22Rv1 (cell line): ENCODE measurements at regions not wholly inside any gene's neighbourhood (a gene's known extent, or its start where the extent isn't known, plus 50 kb on each side); places are given as distances from the start of the nearest gene placed in this dataset.

ENCODE experiments used
- H3K27ac ChIP-seq: fragments of 450-650 bp; 2 replicates; pipeline ENCODE4 v1.5.1; 2017
- ZFX ChIP-seq: fragments of 450-650 bp; IDR thresholded peaks from 2 replicates; pipeline ENCODE4 v1.6.1; 2017; ENCODE audit warnings: antibody characterized with exemption, borderline replicate concordance
- TF ChIP-seq, protein P1 (sequence below): fragments of 450-650 bp; IDR thresholded peaks from 2 replicates; pipeline ENCODE4 v1.5.1; 2017; ENCODE audit warnings: mild to moderate bottlenecking

- no peak overlapping the region for H3K27ac ChIP-seq
- TF ChIP-seq, protein P1, sequence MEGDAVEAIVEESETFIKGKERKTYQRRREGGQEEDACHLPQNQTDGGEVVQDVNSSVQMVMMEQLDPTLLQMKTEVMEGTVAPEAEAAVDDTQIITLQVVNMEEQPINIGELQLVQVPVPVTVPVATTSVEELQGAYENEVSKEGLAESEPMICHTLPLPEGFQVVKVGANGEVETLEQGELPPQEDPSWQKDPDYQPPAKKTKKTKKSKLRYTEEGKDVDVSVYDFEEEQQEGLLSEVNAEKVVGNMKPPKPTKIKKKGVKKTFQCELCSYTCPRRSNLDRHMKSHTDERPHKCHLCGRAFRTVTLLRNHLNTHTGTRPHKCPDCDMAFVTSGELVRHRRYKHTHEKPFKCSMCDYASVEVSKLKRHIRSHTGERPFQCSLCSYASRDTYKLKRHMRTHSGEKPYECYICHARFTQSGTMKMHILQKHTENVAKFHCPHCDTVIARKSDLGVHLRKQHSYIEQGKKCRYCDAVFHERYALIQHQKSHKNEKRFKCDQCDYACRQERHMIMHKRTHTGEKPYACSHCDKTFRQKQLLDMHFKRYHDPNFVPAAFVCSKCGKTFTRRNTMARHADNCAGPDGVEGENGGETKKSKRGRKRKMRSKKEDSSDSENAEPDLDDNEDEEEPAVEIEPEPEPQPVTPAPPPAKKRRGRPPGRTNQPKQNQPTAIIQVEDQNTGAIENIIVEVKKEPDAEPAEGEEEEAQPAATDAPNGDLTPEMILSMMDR, result no peak
- TF ChIP-seq ZFX, result no peak
These were observed 89.3 kb downstream of the RIN2 start for GRCh38 chr20:19847383-19847782.

DNA sequence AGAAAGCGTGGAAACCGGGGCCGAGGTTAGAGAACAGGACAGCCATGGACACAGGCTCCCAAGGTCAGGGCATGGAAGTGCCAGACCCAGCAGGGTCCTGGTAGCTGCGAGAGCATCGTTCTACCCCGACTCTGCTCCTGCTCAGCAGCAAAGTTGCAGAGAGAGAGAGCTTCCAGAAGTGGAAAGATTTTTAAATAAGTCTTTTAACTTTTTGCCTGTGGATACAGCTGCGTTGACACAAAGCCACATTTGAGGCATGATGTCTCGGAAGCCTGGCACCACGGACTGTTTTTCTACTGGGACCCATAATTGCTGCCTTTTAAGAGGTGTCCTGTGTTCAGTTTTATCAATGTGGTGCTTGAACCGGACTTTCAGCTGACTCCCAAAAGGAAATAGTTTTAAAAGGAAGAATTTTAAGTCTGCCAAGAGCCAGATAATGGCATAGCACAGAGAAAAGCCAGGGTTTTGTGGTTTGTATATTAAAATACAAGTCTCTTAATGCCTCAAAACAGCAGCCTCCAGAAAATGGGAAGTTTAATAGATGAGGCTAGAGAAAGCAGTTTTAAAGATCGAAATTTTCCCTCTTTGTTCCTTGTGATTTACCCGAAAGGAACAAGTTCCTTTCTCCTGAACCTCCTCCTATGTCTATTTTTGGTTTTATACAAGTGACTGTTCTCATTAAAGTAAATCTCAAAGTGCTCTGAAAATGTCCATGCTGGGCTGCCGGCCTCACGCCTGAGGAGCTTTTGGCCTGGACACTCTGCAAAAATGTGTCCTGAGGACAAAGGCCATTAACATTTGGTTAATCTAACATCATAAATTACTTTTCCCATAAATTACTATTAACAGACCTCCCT is 91.5 kb downstream of the RIN2 start:
- H3K27ac ChIP-seq, result no peak overlapping the region
- TF ChIP-seq, protein P1, result no peak
- no peak for TF ChIP-seq ZFX

- H3K27ac ChIP-seq, result no peak overlapping the region
- TF ChIP-seq, protein P1, result no peak
- no peak for TF ChIP-seq ZFX
These were observed 92.1 kb downstream of the RIN2 start for GRCh38 chr20:19850198-19850533.

- no peak for TF ChIP-seq ZFX
- TF ChIP-seq, protein P1, result no peak
- H3K27ac ChIP-seq, result no peak overlapping the region
These were observed 93.8 kb downstream of the RIN2 start for GRCh38 chr20:19851861-19852260.

- no peak overlapping the region for H3K27ac ChIP-seq
- TF ChIP-seq ZFX, result no peak
- TF ChIP-seq, protein P1, result no peak
These were observed 97.4 kb downstream of the RIN2 start for GRCh38 chr20:19855416-19855815.

DNA sequence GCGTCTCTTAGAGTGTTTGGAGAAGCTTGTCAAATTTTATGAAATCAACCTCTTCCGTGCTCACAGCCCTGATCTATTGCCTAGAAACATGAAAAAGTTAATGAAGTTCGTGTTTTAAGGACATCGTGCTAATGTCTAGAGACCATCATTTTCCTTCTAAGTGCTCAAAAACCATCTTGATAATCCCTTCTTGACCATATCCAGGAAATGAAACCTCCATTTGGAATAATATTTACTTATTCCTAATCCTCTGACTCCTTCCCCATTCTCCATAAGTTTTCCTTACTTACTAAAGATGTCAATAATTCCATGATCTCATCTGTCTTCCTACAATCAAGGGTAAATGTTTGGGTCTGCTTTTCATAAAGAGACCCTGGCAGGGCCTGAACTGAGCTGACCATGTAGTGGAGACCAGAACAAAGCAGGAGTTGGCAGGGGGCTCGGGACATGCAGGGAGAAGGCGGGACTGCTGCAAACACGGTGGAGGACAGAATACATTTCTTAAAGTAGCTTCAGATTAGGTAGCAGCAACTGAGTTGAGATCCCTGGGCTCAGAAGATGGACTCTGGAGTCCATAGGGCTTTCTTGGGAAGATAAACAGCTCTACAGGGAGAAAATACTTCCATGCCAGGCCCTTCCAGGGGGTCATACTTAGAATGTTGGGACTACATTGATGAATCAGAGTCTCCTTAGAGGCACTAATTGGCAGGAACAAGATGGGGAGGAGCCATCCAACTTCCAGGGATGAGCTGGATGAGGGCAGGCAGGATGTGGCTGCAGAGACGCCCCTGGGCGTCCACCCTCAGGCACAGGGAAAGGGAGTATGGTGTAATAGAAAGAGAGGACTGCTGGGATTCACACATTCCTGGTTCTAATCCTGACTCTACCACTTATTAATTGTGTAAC is 100.7 kb downstream of the RIN2 start:
- no peak overlapping the region for H3K27ac ChIP-seq
- TF ChIP-seq, protein P1, result no peak
- TF ChIP-seq ZFX, result no peak

DNA sequence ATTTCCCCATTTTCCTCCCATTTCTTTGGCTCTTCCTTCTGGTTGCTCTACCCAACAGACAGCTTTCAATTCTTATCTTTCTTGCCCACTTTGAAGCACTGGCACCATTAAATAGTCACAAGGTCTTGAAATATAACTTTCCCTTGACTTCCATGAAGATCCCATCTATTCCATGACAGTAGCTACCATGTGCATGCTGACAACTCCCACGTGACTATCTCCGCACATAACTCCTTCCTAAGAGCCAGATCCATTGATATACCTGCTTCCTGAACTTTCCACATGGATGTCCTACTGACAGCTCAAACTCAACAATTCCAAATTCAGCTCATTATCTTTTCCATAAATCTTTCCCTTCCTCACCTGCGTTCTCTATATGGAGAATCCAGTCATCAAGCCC is 101.4 kb downstream of the RIN2 start:
- H3K27ac ChIP-seq, result no peak overlapping the region
- no peak for TF ChIP-seq ZFX
- TF ChIP-seq, protein P1, result no peak
